OCI-LY3 (cell line): ENCODE measurements at regions not wholly inside any gene's neighbourhood (a gene's known extent, or its start where the extent isn't known, plus 50 kb on each side); places are given as distances from the start of the nearest gene placed in this dataset.

ENCODE experiments used
- H2AFZ ChIP-seq: fragments of 200-600, 300-600 bp; shearing (Covaris generic); 2 replicates; pipeline ENCODE4 v1.6.0; 2014; ENCODE audit warnings: antibody characterized with exemption, low read depth, low read length
- H3K27ac ChIP-seq: fragments of 200-600, 300-600 bp; sonication (generic); 2 replicates; pipeline ENCODE4 v1.5.1; 2014; ENCODE audit warnings: mild to moderate bottlenecking, low read length, moderate library complexity, mixed read lengths
- H3K27me3 ChIP-seq: fragments of 200-600, 300-600 bp; sonication (generic); 2 replicates; pipeline ENCODE4 v1.6.1; 2014; ENCODE audit warnings: low read depth, low read length, mixed read lengths
- H3K36me3 ChIP-seq: fragments of 200-600, 300-600 bp; sonication (generic); replicated peaks from 2 replicates; pipeline ENCODE3; 2014; ENCODE audit warnings: low read depth, low read length, mixed read lengths
- H3K4me1 ChIP-seq: fragments of 300-600, 200-600 bp; sonication (generic); 2 replicates; pipeline ENCODE4 v1.6.1; 2014; ENCODE audit warnings: low read length, mixed read lengths
- H3K4me2 ChIP-seq: fragments of 200-600, 300-600 bp; sonication (generic); 2 replicates; pipeline ENCODE4 v1.6.1; 2014; ENCODE audit warnings: low read length, mixed read lengths
- H3K4me3 ChIP-seq: fragments of 300-600, 200-600 bp; sonication (generic); 2 replicates; pipeline ENCODE4 v1.5.1; 2014; ENCODE audit warnings: antibody characterized with exemption, mild to moderate bottlenecking, low read length, moderate library complexity
- H3K79me2 ChIP-seq: fragments of 300-600, 200-600 bp; shearing (Covaris generic); 2 replicates; pipeline ENCODE4 v1.6.1; 2014; ENCODE audit warnings: mild to moderate bottlenecking, low read length, mixed read lengths
- H3K9ac ChIP-seq: fragments of 300-600, 200-600 bp; shearing (Covaris generic); 2 replicates; pipeline ENCODE4 v1.6.0; 2014; ENCODE audit warnings: mild to moderate bottlenecking, low read length, moderate library complexity
- H3K9me3 ChIP-seq: fragments of 200-600, 300-600 bp; shearing (Covaris generic); 2 replicates; pipeline ENCODE4 v1.6.1; 2014; ENCODE audit warnings: low read length, mixed read lengths; ENCODE audit not compliant: insufficient read depth
- H4K20me1 ChIP-seq: fragments of 200-600, 300-600 bp; sonication (generic); 2 replicates; pipeline ENCODE4 v1.6.1; 2016; ENCODE audit warnings: low read length, mixed read lengths; ENCODE audit not compliant: insufficient read depth
- CTCF ChIP-seq: fragments of 200-600, 300-600 bp; sonication (generic); IDR thresholded peaks from 2 replicates; pipeline ENCODE4 v1.5.1; 2014; ENCODE audit warnings: antibody characterized with exemption, low read length, low read depth
- EZH2phosphoT487 ChIP-seq: fragments of 200-600 bp; shearing (Covaris generic); IDR thresholded peaks from 2 replicates; pipeline ENCODE4 v1.6.1; 2018; ENCODE audit warnings: antibody characterized with exemption, mixed run types, low read depth

GRCh38 chr2:221100467-221101089 is 471.5 kb downstream of the EPHA4 start:
- Histone ChIP-seq H3K4me2 (peak overlapping the region; percentile 22; the same call in 1 of the 2 replicates), H3K9me3 (no peaks in the 10 kb centered on the region), H3K36me3 (no peaks in the 10 kb centered on the region), H2AFZ (no peak overlapping the region), H3K9ac (no peak overlapping the region), H4K20me1 (no peaks in the 10 kb centered on the region), H3K27ac (no peak overlapping the region), H3K27me3 (no peaks in the 10 kb centered on the region), H3K79me2 (no peaks in the 10 kb centered on the region), H3K4me1 (peaks cover 13% of the 10 kb centered on the region), H3K4me3 (no peak overlapping the region)
- no peak for TF ChIP-seq EZH2phosphoT487
- TF ChIP-seq CTCF, result peak; percentile 41

GRCh38 chr2:221102896-221103688 is 469.0 kb downstream of the EPHA4 start:
- no peaks in the 10 kb centered on the region for H3K27me3 ChIP-seq
- no peaks in the 10 kb centered on the region for H3K9me3 ChIP-seq
- peaks cover 13% of the 10 kb centered on the region for H3K4me1 ChIP-seq
- no peak for TF ChIP-seq CTCF
- TF ChIP-seq EZH2phosphoT487, result no peak
- H3K27ac ChIP-seq, result no peak overlapping the region
- H3K9ac ChIP-seq, result no peak overlapping the region
- no peaks in the 10 kb centered on the region for H4K20me1 ChIP-seq
- H3K4me3 ChIP-seq, result no peak overlapping the region
- peak overlapping the region; percentile 12; the same call in 1 of the 2 replicates for H3K4me2 ChIP-seq
- H3K79me2 ChIP-seq, result no peaks in the 10 kb centered on the region
- H3K36me3 ChIP-seq, result no peaks in the 10 kb centered on the region
- no peak overlapping the region for H2AFZ ChIP-seq

DNA sequence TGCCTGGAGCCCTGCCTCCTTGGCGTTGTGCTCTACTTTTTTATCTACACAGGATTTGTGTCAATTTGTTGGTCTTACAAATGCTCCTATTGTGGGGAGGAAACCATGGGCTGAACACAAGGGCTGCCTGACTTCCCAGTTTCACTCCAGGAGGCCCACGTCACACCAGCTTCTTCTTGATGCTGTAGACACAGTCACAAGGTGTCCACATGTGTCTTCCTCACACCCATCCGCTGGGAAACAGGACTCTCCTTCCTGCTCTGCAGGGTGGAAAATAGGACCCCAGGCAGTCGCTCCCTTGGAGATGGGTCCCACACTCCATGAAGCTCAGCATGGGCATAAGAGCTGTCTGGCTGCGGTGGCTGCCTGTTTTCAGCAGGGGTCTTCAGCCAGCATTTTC is 468.2 kb downstream of the EPHA4 start:
- no peaks in the 10 kb centered on the region for H3K79me2 ChIP-seq
- no peaks in the 10 kb centered on the region for H3K36me3 ChIP-seq
- no peak overlapping the region for H3K4me2 ChIP-seq
- no peak overlapping the region for H3K4me3 ChIP-seq
- no peaks in the 10 kb centered on the region for H3K9me3 ChIP-seq
- H3K4me1 ChIP-seq, result peaks cover 13% of the 10 kb centered on the region
- H2AFZ ChIP-seq, result no peak overlapping the region
- no peak overlapping the region for H3K27ac ChIP-seq
- no peak overlapping the region for H3K9ac ChIP-seq
- H4K20me1 ChIP-seq, result no peaks in the 10 kb centered on the region
- no peaks in the 10 kb centered on the region for H3K27me3 ChIP-seq
- TF ChIP-seq EZH2phosphoT487 (no peak), CTCF (no peak)

DNA sequence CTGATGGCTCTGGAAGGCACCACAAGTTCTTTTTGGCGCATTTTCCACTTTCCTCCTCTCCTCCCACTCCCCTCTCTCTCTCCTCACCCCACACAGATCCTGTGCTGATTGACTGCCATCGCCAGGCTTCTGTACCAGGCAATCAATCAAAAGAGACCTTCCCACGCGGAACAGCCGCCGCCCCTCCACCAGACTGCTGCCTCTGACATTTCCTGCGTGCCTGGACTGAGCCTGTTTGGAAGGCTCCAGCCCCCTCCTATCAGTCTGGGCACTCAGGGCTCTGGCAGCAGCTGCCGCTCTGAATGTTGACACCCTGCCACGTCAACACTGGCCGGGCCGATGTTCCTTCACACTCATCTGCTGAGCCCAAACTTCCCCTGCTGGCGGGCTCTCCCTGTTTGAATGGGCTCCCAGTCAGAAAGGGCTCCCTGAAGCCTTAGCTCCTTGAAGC is 467.7 kb downstream of the EPHA4 start:
- Histone ChIP-seq H4K20me1 (no peaks in the 10 kb centered on the region), H3K4me3 (no peak overlapping the region), H3K9me3 (no peaks in the 10 kb centered on the region), H3K27ac (no peak overlapping the region), H3K4me1 (peaks cover 15% of the 10 kb centered on the region), H3K4me2 (no peak overlapping the region), H2AFZ (no peak overlapping the region), H3K9ac (no peak overlapping the region), H3K79me2 (no peaks in the 10 kb centered on the region), H3K27me3 (no peaks in the 10 kb centered on the region), H3K36me3 (no peaks in the 10 kb centered on the region)
- TF ChIP-seq CTCF, result no peak
- no peak for TF ChIP-seq EZH2phosphoT487
